ENCODE measurements at regions not wholly inside any gene's neighbourhood (a gene's known extent, or its start where the extent isn't known, plus 50 kb on each side); places are given as distances from the start of the nearest gene placed in this dataset.

DNA sequence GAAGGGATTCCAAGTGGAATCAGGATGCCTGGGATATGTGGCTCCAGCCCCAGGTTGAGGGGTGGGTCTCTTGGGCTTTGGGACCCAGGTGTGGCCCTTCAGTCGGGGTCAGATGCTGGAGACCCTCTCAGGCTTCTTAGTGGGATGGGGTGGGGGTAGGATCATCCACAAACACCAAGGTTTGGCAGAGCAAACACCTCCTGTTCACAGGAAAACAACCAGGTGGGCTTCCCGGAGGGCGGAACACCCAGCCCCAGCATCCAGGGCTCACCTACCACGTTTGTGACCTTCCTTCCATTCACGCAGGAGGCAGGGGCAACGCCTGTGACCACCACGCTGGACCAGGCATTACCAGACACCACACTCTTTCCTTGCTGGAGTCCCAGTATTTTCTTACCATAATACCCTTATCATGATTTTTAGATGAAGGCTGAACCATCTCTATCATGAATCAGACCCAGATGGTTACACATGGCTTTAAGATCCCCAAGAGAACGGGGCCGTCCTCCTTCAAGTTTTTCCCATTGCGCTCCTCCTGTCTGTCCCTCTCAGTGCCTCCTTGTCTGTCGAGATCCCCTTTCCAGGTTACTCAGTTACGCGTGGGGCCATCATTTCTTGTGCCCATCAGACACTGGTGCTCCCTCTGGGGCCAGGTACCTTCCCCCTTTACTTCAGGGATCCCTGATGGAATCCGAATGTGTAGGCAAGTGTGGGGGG, 428.2 kb downstream of the NPHP4 start:
- ChIA-PET POLR2A (no interaction called here), CTCF (no interaction called here), SMC1A (ENCODE audit: uncharacterized antibody, unreplicated experiment) (no interaction called here), RAD21 (ENCODE audit: unreplicated experiment) (no interaction called here)
- no peak overlapping the region for H3K27ac ChIP-seq (ENCODE audit: control insufficient read depth, insufficient read depth)
- H3K4me2 ChIP-seq (ENCODE audit: control insufficient read depth, insufficient read depth): no peak overlapping the region
- no peaks in the 10 kb centered on the region for H3K36me3 ChIP-seq (ENCODE audit: control insufficient read depth in 2 of 2, insufficient read depth in 2 of 2, low read length in 1 of 2)
- H4K20me1 ChIP-seq (ENCODE audit: control insufficient read depth, insufficient read depth): no peaks in the 10 kb centered on the region
- H3K4me3 ChIP-seq: no peak overlapping the region
- ATAC-seq: no peak
- H3K4me1 ChIP-seq (ENCODE audit: control insufficient read depth, insufficient read depth, low read length): no peaks in the 10 kb centered on the region
- no peak for FAIRE-seq
- H3K27me3 ChIP-seq (replicated peaks in 1 of 2; ENCODE audit: control insufficient read depth in 2 of 2, insufficient read depth in 2 of 2, low read length in 1 of 2): no peaks in the 10 kb centered on the region
- no TSS peak for BruUV-seq (replicated peaks)
- intact Hi-C loops (cut with micrococcal nuclease; ENCODE audit: unreplicated experiment): no loop called here
- TF ChIP-seq HCFC1 (IDR thresholded peaks at IDR 0.05; ENCODE audit: low read length) (no peak), GABPA (IDR thresholded peaks at IDR 0.05; ENCODE audit: low read depth) (no peak), CHD1 (IDR thresholded peaks at IDR 0.05; ENCODE audit: low read depth, low read length) (no peak), ATF7 (IDR thresholded peaks at IDR 0.05; ENCODE audit: low read depth) (no peak), ZNF384 (IDR thresholded peaks at IDR 0.05; ENCODE audit: borderline replicate concordance, low read depth, low read length) (no peak), POLR2AphosphoS5 (IDR thresholded peaks at IDR 0.05; ENCODE audit: low read length) (no peak)
- TF ChIP-seq, protein P1, sequence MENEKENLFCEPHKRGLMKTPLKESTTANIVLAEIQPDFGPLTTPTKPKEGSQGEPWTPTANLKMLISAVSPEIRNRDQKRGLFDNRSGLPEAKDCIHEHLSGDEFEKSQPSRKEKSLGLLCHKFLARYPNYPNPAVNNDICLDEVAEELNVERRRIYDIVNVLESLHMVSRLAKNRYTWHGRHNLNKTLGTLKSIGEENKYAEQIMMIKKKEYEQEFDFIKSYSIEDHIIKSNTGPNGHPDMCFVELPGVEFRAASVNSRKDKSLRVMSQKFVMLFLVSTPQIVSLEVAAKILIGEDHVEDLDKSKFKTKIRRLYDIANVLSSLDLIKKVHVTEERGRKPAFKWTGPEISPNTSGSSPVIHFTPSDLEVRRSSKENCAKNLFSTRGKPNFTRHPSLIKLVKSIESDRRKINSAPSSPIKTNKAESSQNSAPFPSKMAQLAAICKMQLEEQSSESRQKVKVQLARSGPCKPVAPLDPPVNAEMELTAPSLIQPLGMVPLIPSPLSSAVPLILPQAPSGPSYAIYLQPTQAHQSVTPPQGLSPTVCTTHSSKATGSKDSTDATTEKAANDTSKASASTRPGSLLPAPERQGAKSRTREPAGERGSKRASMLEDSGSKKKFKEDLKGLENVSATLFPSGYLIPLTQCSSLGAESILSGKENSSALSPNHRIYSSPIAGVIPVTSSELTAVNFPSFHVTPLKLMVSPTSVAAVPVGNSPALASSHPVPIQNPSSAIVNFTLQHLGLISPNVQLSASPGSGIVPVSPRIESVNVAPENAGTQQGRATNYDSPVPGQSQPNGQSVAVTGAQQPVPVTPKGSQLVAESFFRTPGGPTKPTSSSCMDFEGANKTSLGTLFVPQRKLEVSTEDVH (IDR thresholded peaks at IDR 0.05; ENCODE audit: low read depth, partially characterized antibody): no peak
- TF ChIP-seq, protein P2, sequence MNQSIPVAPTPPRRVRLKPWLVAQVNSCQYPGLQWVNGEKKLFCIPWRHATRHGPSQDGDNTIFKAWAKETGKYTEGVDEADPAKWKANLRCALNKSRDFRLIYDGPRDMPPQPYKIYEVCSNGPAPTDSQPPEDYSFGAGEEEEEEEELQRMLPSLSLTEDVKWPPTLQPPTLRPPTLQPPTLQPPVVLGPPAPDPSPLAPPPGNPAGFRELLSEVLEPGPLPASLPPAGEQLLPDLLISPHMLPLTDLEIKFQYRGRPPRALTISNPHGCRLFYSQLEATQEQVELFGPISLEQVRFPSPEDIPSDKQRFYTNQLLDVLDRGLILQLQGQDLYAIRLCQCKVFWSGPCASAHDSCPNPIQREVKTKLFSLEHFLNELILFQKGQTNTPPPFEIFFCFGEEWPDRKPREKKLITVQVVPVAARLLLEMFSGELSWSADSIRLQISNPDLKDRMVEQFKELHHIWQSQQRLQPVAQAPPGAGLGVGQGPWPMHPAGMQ (IDR thresholded peaks at IDR 0.05; ENCODE audit: borderline replicate concordance): no peak
- TF ChIP-seq, protein P3, sequence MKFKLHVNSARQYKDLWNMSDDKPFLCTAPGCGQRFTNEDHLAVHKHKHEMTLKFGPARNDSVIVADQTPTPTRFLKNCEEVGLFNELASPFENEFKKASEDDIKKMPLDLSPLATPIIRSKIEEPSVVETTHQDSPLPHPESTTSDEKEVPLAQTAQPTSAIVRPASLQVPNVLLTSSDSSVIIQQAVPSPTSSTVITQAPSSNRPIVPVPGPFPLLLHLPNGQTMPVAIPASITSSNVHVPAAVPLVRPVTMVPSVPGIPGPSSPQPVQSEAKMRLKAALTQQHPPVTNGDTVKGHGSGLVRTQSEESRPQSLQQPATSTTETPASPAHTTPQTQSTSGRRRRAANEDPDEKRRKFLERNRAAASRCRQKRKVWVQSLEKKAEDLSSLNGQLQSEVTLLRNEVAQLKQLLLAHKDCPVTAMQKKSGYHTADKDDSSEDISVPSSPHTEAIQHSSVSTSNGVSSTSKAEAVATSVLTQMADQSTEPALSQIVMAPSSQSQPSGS (IDR thresholded peaks at IDR 0.05; ENCODE audit: low read length): no peak
- TF ChIP-seq, protein P4, sequence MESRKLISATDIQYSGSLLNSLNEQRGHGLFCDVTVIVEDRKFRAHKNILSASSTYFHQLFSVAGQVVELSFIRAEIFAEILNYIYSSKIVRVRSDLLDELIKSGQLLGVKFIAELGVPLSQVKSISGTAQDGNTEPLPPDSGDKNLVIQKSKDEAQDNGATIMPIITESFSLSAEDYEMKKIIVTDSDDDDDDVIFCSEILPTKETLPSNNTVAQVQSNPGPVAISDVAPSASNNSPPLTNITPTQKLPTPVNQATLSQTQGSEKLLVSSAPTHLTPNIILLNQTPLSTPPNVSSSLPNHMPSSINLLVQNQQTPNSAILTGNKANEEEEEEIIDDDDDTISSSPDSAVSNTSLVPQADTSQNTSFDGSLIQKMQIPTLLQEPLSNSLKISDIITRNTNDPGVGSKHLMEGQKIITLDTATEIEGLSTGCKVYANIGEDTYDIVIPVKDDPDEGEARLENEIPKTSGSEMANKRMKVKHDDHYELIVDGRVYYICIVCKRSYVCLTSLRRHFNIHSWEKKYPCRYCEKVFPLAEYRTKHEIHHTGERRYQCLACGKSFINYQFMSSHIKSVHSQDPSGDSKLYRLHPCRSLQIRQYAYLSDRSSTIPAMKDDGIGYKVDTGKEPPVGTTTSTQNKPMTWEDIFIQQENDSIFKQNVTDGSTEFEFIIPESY (IDR thresholded peaks at IDR 0.05): no peak
- no peaks in the 10 kb centered on the region for H3K79me2 ChIP-seq (ENCODE audit: control insufficient read depth, insufficient read depth, low read length)
- WGBS (ENCODE audit: insufficient coverage, insufficient replicate concordance, low lambda C conversion rate, missing lambda C conversion rate): 20% methylated on average over 14 of the region's 14 CpGs
- in situ Hi-C loops (cut with MboI): no loop called here
- DNase-seq (ENCODE audit: low read depth, low spot score): no peak
- no peak overlapping the region for H2AFZ ChIP-seq (ENCODE audit: control insufficient read depth, low read depth, low read length)
- H3K9ac ChIP-seq (ENCODE audit: control insufficient read depth, insufficient read depth, low read length): no peak overlapping the region
- no peaks in the 10 kb centered on the region for H3K9me3 ChIP-seq (replicated peaks; ENCODE audit: control insufficient read depth, insufficient read depth, low read length)
